Astrocyte (in vitro differentiated cells and primary cell): ENCODE measurements at regions not wholly inside any gene's neighbourhood (a gene's known extent, or its start where the extent isn't known, plus 50 kb on each side); places are given as distances from the start of the nearest gene placed in this dataset.

Experiments used
- EZH2 ChIP-seq: IDR thresholded peaks from 2 replicates; pipeline ENCODE4 v1.6.1; 2012; ENCODE audit warnings: mild to moderate bottlenecking, low read length, inconsistent platforms; ENCODE audit not compliant: insufficient read depth
- TF ChIP-seq, protein P1 (sequence below): IDR thresholded peaks from 2 replicates; pipeline ENCODE4 v1.5.1; 2011; ENCODE audit warnings: low read depth, mild to moderate bottlenecking, inconsistent platforms, low read length, moderate library complexity; ENCODE audit not compliant: insufficient read depth

DNA sequence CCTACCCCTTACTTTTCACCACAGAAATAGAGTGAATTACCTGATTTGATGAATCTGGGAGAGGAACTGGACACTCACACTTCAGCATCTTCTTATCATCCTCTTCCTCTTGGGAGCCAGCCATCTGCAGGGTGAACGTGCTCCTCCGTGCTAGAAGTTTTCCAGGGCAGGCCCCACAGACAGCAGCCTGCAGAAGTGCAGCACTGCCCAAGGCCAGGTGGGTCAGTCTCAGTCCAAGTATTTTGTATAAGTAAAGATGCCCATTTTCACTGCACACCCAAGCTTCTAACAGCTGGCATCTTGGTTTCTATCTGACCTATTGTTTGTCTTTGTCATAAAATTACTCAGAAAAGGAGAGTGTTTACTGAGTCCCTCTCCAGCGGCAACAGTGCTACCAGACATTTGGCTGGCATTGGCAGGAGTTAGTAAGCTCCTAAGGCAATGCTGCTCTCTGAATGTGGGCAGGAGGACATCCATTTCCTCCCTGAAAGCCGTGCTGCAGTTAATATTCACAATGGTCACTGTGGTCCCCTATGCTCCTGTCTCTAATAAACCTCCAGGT, 222.6 kb upstream of the CTAGE1 start:
- TF ChIP-seq, protein P1, sequence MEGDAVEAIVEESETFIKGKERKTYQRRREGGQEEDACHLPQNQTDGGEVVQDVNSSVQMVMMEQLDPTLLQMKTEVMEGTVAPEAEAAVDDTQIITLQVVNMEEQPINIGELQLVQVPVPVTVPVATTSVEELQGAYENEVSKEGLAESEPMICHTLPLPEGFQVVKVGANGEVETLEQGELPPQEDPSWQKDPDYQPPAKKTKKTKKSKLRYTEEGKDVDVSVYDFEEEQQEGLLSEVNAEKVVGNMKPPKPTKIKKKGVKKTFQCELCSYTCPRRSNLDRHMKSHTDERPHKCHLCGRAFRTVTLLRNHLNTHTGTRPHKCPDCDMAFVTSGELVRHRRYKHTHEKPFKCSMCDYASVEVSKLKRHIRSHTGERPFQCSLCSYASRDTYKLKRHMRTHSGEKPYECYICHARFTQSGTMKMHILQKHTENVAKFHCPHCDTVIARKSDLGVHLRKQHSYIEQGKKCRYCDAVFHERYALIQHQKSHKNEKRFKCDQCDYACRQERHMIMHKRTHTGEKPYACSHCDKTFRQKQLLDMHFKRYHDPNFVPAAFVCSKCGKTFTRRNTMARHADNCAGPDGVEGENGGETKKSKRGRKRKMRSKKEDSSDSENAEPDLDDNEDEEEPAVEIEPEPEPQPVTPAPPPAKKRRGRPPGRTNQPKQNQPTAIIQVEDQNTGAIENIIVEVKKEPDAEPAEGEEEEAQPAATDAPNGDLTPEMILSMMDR: no peak
- no peak for TF ChIP-seq EZH2
